ENCODE measurements at regions not wholly inside any gene's neighbourhood (a gene's known extent, or its start where the extent isn't known, plus 50 kb on each side); places are given as distances from the start of the nearest gene placed in this dataset.

GRCh38 chr1:218778257-218779126 lies 395.2 kb upstream of the LYPLAL1 start:
- no peak overlapping the region for H3K4me2 ChIP-seq
- no peak for TF ChIP-seq Cebpa-rat (IDR thresholded peaks at IDR 0.05)

GRCh38 chr1:218779341-218780100 lies 394.2 kb upstream of the LYPLAL1 start:
- Histone ChIP-seq H3K9ac (no peak overlapping the region), H4K20me1 (no peaks in the 10 kb centered on the region)
- TF ChIP-seq Cebpa-rat (IDR thresholded peaks at IDR 0.05): no peak

More at GRCh38 chr1:218778257-218779126, 395.2 kb upstream of the LYPLAL1 start:
- no peaks in the 10 kb centered on the region for H4K20me1 ChIP-seq
- no peak overlapping the region for H3K4me3 ChIP-seq
- no peaks in the 10 kb centered on the region for H3K27me3 ChIP-seq
- H3K9me3 ChIP-seq (replicated peaks in 1 of 11): no peaks in the 10 kb centered on the region
- no peak overlapping the region for H3K9ac ChIP-seq
- no peak overlapping the region for H3K27ac ChIP-seq
- H3K4me1 ChIP-seq: no peaks in the 10 kb centered on the region
- no peaks in the 10 kb centered on the region for H3K36me3 ChIP-seq

GRCh38 chr1:218783131-218783530 lies 390.5 kb upstream of the LYPLAL1 start:
- no peaks in the 10 kb centered on the region for H3K27me3 ChIP-seq

More at GRCh38 chr1:218779341-218780100, 394.2 kb upstream of the LYPLAL1 start:
- H3K4me3 ChIP-seq: no peak overlapping the region
- no peaks in the 10 kb centered on the region for H3K9me3 ChIP-seq (replicated peaks in 1 of 11)
- H3K4me2 ChIP-seq: no peak overlapping the region
- no peaks in the 10 kb centered on the region for H3K4me1 ChIP-seq
- H3K27ac ChIP-seq: no peak overlapping the region
- H3K27me3 ChIP-seq: no peaks in the 10 kb centered on the region
- no peaks in the 10 kb centered on the region for H3K36me3 ChIP-seq

GRCh38 chr1:218783916-218784315 lies 389.8 kb upstream of the LYPLAL1 start:
- TF ChIP-seq Cebpa-rat (IDR thresholded peaks at IDR 0.05): no peak
- Histone ChIP-seq H3K27me3 (no peaks in the 10 kb centered on the region), H3K9ac (no peak overlapping the region), H3K4me3 (no peak overlapping the region), H3K36me3 (no peaks in the 10 kb centered on the region), H3K27ac (no peak overlapping the region), H4K20me1 (no peaks in the 10 kb centered on the region), H3K4me1 (no peaks in the 10 kb centered on the region), H3K9me3 (replicated peaks in 1 of 11) (no peaks in the 10 kb centered on the region), H3K4me2 (no peak overlapping the region)

More at GRCh38 chr1:218783131-218783530, 390.5 kb upstream of the LYPLAL1 start:
- no peak for TF ChIP-seq Cebpa-rat (IDR thresholded peaks at IDR 0.05)
- no peak overlapping the region for H3K27ac ChIP-seq
- no peak overlapping the region for H3K4me3 ChIP-seq
- no peak overlapping the region for H3K9ac ChIP-seq
- no peaks in the 10 kb centered on the region for H3K4me1 ChIP-seq
- H3K9me3 ChIP-seq (replicated peaks in 1 of 11): no peaks in the 10 kb centered on the region
- no peaks in the 10 kb centered on the region for H4K20me1 ChIP-seq
- H3K36me3 ChIP-seq: no peaks in the 10 kb centered on the region
- no peak overlapping the region for H3K4me2 ChIP-seq

- H3K4me2 ChIP-seq: no peak overlapping the region
- no peak overlapping the region for H3K9ac ChIP-seq
- no peaks in the 10 kb centered on the region for H3K36me3 ChIP-seq
- no peaks in the 10 kb centered on the region for H3K9me3 ChIP-seq (replicated peaks in 1 of 11)
- no peak overlapping the region for H3K4me3 ChIP-seq
- H4K20me1 ChIP-seq: no peaks in the 10 kb centered on the region
- H3K27me3 ChIP-seq: no peaks in the 10 kb centered on the region
- H3K4me1 ChIP-seq: no peaks in the 10 kb centered on the region
- H3K27ac ChIP-seq: no peak overlapping the region
- no peak for TF ChIP-seq Cebpa-rat (IDR thresholded peaks at IDR 0.05)
These were observed 387.8 kb upstream of the LYPLAL1 start for GRCh38 chr1:218785928-218786327.

- H3K9ac ChIP-seq: no peak overlapping the region
- no peak overlapping the region for H3K27ac ChIP-seq
- no peak overlapping the region for H3K4me2 ChIP-seq
- H3K36me3 ChIP-seq: no peaks in the 10 kb centered on the region
- no peaks in the 10 kb centered on the region for H4K20me1 ChIP-seq
- no peaks in the 10 kb centered on the region for H3K4me1 ChIP-seq
- H3K4me3 ChIP-seq: no peak overlapping the region
- TF ChIP-seq Cebpa-rat (IDR thresholded peaks at IDR 0.05): no peak
- H3K9me3 ChIP-seq (replicated peaks in 1 of 11): no peaks in the 10 kb centered on the region
- no peaks in the 10 kb centered on the region for H3K27me3 ChIP-seq
These were observed 385.9 kb upstream of the LYPLAL1 start for GRCh38 chr1:218787826-218788225.

GRCh38 chr1:218796773-218797172 lies 376.9 kb upstream of the LYPLAL1 start:
- Histone ChIP-seq H4K20me1 (no peaks in the 10 kb centered on the region), H3K27me3 (no peaks in the 10 kb centered on the region), H3K9me3 (replicated peaks in 1 of 11) (no peaks in the 10 kb centered on the region), H3K27ac (no peak overlapping the region), H3K9ac (no peak overlapping the region), H3K4me3 (no peak overlapping the region), H3K4me1 (no peaks in the 10 kb centered on the region), H3K4me2 (no peak overlapping the region), H3K36me3 (no peaks in the 10 kb centered on the region)
- TF ChIP-seq Cebpa-rat (IDR thresholded peaks at IDR 0.05): no peak

GRCh38 chr1:218802799-218803198 lies 370.9 kb upstream of the LYPLAL1 start:
- no peaks in the 10 kb centered on the region for H3K9me3 ChIP-seq (replicated peaks in 1 of 11)
- no peaks in the 10 kb centered on the region for H3K4me1 ChIP-seq
- no peak overlapping the region for H3K4me3 ChIP-seq
- H3K9ac ChIP-seq: no peak overlapping the region
- H3K36me3 ChIP-seq: no peaks in the 10 kb centered on the region
- H3K27me3 ChIP-seq: no peaks in the 10 kb centered on the region
- no peaks in the 10 kb centered on the region for H4K20me1 ChIP-seq
- no peak overlapping the region for H3K4me2 ChIP-seq
- TF ChIP-seq Cebpa-rat (IDR thresholded peaks at IDR 0.05): no peak
- no peak overlapping the region for H3K27ac ChIP-seq

- Histone ChIP-seq H3K4me1 (no peaks in the 10 kb centered on the region), H3K4me2 (no peak overlapping the region), H3K9me3 (replicated peaks in 1 of 11) (no peaks in the 10 kb centered on the region), H3K27me3 (no peaks in the 10 kb centered on the region), H3K36me3 (no peaks in the 10 kb centered on the region), H3K4me3 (no peak overlapping the region), H3K9ac (no peak overlapping the region), H4K20me1 (no peaks in the 10 kb centered on the region), H3K27ac (no peak overlapping the region)
- TF ChIP-seq Cebpa-rat (IDR thresholded peaks at IDR 0.05): no peak
These were observed 370.2 kb upstream of the LYPLAL1 start for GRCh38 chr1:218803351-218803997.

Measured in BLaER1 treated with 17β-estradiol and CSF1 and Interleukin-3, amounts not matched to agents 10 nM and 100 nM (cell line).